ENCODE measurements at regions not wholly inside any gene's neighbourhood (a gene's known extent, or its start where the extent isn't known, plus 50 kb on each side); places are given as distances from the start of the nearest gene placed in this dataset.

GRCh38 chr9:89868100-89868499 is 263.3 kb downstream of the GADD45G start:
- no peak for DNase-seq

- no peak for DNase-seq
Measured at GRCh38 chr9:89869793-89870580, 265.2 kb downstream of the GADD45G start.

- DNase-seq: no peak
Measured at GRCh38 chr9:89871871-89872331, 267.1 kb downstream of the GADD45G start.

GRCh38 chr9:89872426-89872912 is 267.7 kb downstream of the GADD45G start:
- DNase-seq: no peak

- DNase-seq: no peak
Measured at GRCh38 chr9:89872913-89873707, 268.3 kb downstream of the GADD45G start.

GRCh38 chr9:89873801-89874200 is 269.0 kb downstream of the GADD45G start:
- DNase-seq: no peak

GRCh38 chr9:89874351-89875321 is 269.8 kb downstream of the GADD45G start:
- peak in 1 of 2 donors; percentile 20 for DNase-seq

- no peak for DNase-seq
Measured at GRCh38 chr9:89877051-89878002, 272.5 kb downstream of the GADD45G start.

- no peak for DNase-seq
Measured at GRCh38 chr9:89878003-89878411, 273.2 kb downstream of the GADD45G start.

GRCh38 chr9:89878687-89879086 is 273.9 kb downstream of the GADD45G start:
- DNase-seq: no peak

GRCh38 chr9:89879276-89879675 is 274.5 kb downstream of the GADD45G start:
- DNase-seq: no peak

GRCh38 chr9:89879701-89880100 is 274.9 kb downstream of the GADD45G start:
- DNase-seq: no peak

- DNase-seq: no peak
Measured at GRCh38 chr9:89880161-89880560, 275.3 kb downstream of the GADD45G start.

- DNase-seq: no peak
Measured at GRCh38 chr9:89880721-89881120, 275.9 kb downstream of the GADD45G start.

GRCh38 chr9:89881431-89881830 is 276.6 kb downstream of the GADD45G start:
- no peak for DNase-seq

GRCh38 chr9:89882930-89883361 is 278.1 kb downstream of the GADD45G start:
- no peak for DNase-seq

GRCh38 chr9:89883401-89884341 is 278.9 kb downstream of the GADD45G start:
- no peak for DNase-seq

GRCh38 chr9:89884356-89885083 is 279.7 kb downstream of the GADD45G start:
- DNase-seq: no peak

GRCh38 chr9:89885156-89885555 is 280.3 kb downstream of the GADD45G start:
- no peak for DNase-seq
